MM.1S (cell line): ENCODE measurements at regions not wholly inside any gene's neighbourhood (a gene's known extent, or its start where the extent isn't known, plus 50 kb on each side); places are given as distances from the start of the nearest gene placed in this dataset.
A peak's percentile ranks its signal among the peaks of the same experiment; 100 is the strongest.

Experiments used
- DNase-seq: peaks from one replicate; pipeline ENCODE4 v3.0.0-alpha.2; 2015
- H2AFZ ChIP-seq: fragments of 300-600 bp; sonication (generic); 2 replicates; pipeline ENCODE4 v1.6.0; 2016; ENCODE audit warnings: antibody characterized with exemption, low read length
- H3F3A ChIP-seq: fragments of 300-600 bp; sonication (generic); 2 replicates; pipeline ENCODE4 v1.6.1; 2016; ENCODE audit warnings: mild to moderate bottlenecking, antibody characterized with exemption, low read length, moderate library complexity, mixed read lengths; ENCODE audit not compliant: insufficient read depth
- H3K27ac ChIP-seq: fragments of 300-600 bp; sonication (generic); 2 replicates; pipeline ENCODE4 v1.5.1; 2016; ENCODE audit warnings: mild to moderate bottlenecking, low read length
- H3K27me3 ChIP-seq: fragments of 300-600 bp; sonication (generic); replicated peaks from 2 replicates; pipeline ENCODE4 v1.6.0; 2016; ENCODE audit warnings: low read length; ENCODE audit not compliant: insufficient read depth
- H3K36me3 ChIP-seq: fragments of 300-600 bp; sonication (generic); replicated peaks from 2 replicates; pipeline ENCODE4 v1.6.1; 2016; ENCODE audit warnings: mild to moderate bottlenecking, low read length, mixed read lengths; ENCODE audit not compliant: insufficient read depth
- H3K4me1 ChIP-seq: fragments of 300-600 bp; sonication (generic); 2 replicates; pipeline ENCODE4 v1.6.1; 2016; ENCODE audit warnings: low read length, mixed read lengths
- H3K4me2 ChIP-seq: fragments of 300-600 bp; sonication (generic); 2 replicates; pipeline ENCODE4 v1.6.0; 2016; ENCODE audit warnings: low read depth, low read length
- H3K4me3 ChIP-seq: fragments of 300-600 bp; sonication (generic); 2 replicates; pipeline ENCODE4 v1.5.1; 2016; ENCODE audit warnings: low read length, mixed read lengths
- H3K79me2 ChIP-seq: fragments of 300-600 bp; sonication (generic); 2 replicates; pipeline ENCODE4 v1.6.1; 2016; ENCODE audit warnings: mixed run types, low read length, mixed read lengths
- H3K9ac ChIP-seq: fragments of 300-600 bp; sonication (generic); 2 replicates; pipeline ENCODE4 v1.6.1; 2016; ENCODE audit warnings: low read length, mixed read lengths
- H3K9me2 ChIP-seq: fragments of 300-600 bp; sonication (generic); replicated peaks from 2 replicates; pipeline ENCODE4 v1.6.1; 2016; ENCODE audit warnings: mild to moderate bottlenecking, low read length, mixed read lengths; ENCODE audit not compliant: insufficient read depth
- H3K9me3 ChIP-seq: fragments of 300-600 bp; sonication (generic); replicated peaks from 2 replicates; pipeline ENCODE4 v1.6.1; 2016; ENCODE audit warnings: mild to moderate bottlenecking, low read length, mixed read lengths; ENCODE audit not compliant: insufficient read depth
- H4K20me1 ChIP-seq: fragments of 300-600 bp; sonication (generic); 2 replicates; pipeline ENCODE4 v1.6.1; 2016; ENCODE audit warnings: mild to moderate bottlenecking, low read length, moderate library complexity, mixed read lengths; ENCODE audit not compliant: insufficient read depth
- CTCF ChIP-seq: fragments of 300-600 bp; sonication (generic); IDR thresholded peaks from 2 replicates; pipeline ENCODE4 v1.5.1; 2016; ENCODE audit warnings: antibody characterized with exemption, low read length, mixed read lengths
- EZH2 ChIP-seq: fragments of 300-600 bp; sonication (generic); optimal IDR thresholded peaks from 2 replicates; pipeline ENCODE3; 2017; ENCODE audit warnings: low read depth, mild to moderate bottlenecking, antibody characterized with exemption, low read length, mixed read lengths
- EZH2phosphoT487 ChIP-seq: fragments of 300-600 bp; sonication (generic); IDR thresholded peaks from 2 replicates; pipeline ENCODE4 v1.6.1; 2018; ENCODE audit warnings: antibody characterized with exemption, low read length

GRCh38 chr4:60194214-60194613 is 1005.9 kb upstream of the ADGRL3 start:
- H3K9me2 ChIP-seq = no peaks in the 10 kb centered on the region
- no peak overlapping the region for H3K27ac ChIP-seq
- no peaks in the 10 kb centered on the region for H3K79me2 ChIP-seq
- DNase-seq = no peak
- no peaks in the 10 kb centered on the region for H3K4me1 ChIP-seq
- no peak overlapping the region for H3K4me2 ChIP-seq
- H2AFZ ChIP-seq = no peak overlapping the region
- no peaks in the 10 kb centered on the region for H3K27me3 ChIP-seq
- H3K36me3 ChIP-seq = no peaks in the 10 kb centered on the region
- H3K9me3 ChIP-seq = no peaks in the 10 kb centered on the region
- H3F3A ChIP-seq = no peaks in the 10 kb centered on the region
- no peaks in the 10 kb centered on the region for H4K20me1 ChIP-seq
- no peak overlapping the region for H3K9ac ChIP-seq
- no peak for TF ChIP-seq EZH2
- no peak for TF ChIP-seq CTCF
- no peak for TF ChIP-seq EZH2phosphoT487
- no peak overlapping the region for H3K4me3 ChIP-seq

GRCh38 chr4:60195256-60195655 is 1004.9 kb upstream of the ADGRL3 start:
- Histone ChIP-seq H3K36me3 (no peaks in the 10 kb centered on the region), H2AFZ (no peak overlapping the region), H3K4me2 (no peak overlapping the region), H3K4me3 (no peak overlapping the region), H3K9me2 (no peaks in the 10 kb centered on the region), H3K9ac (no peak overlapping the region), H3K79me2 (no peaks in the 10 kb centered on the region), H4K20me1 (no peaks in the 10 kb centered on the region), H3K27me3 (no peaks in the 10 kb centered on the region), H3F3A (no peaks in the 10 kb centered on the region), H3K27ac (no peak overlapping the region), H3K4me1 (no peaks in the 10 kb centered on the region), H3K9me3 (no peaks in the 10 kb centered on the region)
- TF ChIP-seq EZH2 (no peak), CTCF (no peak), EZH2phosphoT487 (no peak)
- DNase-seq = no peak

GRCh38 chr4:60201052-60201673 is 999.0 kb upstream of the ADGRL3 start:
- no peak overlapping the region for H3K4me2 ChIP-seq
- H3K36me3 ChIP-seq = no peaks in the 10 kb centered on the region
- H3K4me1 ChIP-seq = no peaks in the 10 kb centered on the region
- H3F3A ChIP-seq = no peaks in the 10 kb centered on the region
- peak; percentile 66 for DNase-seq
- H3K9ac ChIP-seq = no peak overlapping the region
- H4K20me1 ChIP-seq = no peaks in the 10 kb centered on the region
- no peak overlapping the region for H3K4me3 ChIP-seq
- TF ChIP-seq EZH2phosphoT487 (no peak), CTCF (peak; percentile 93)
- no peaks in the 10 kb centered on the region for H3K9me2 ChIP-seq
- no peak overlapping the region for H2AFZ ChIP-seq
- H3K9me3 ChIP-seq = no peaks in the 10 kb centered on the region
- H3K27ac ChIP-seq = no peak overlapping the region
- H3K79me2 ChIP-seq = no peaks in the 10 kb centered on the region
- no peaks in the 10 kb centered on the region for H3K27me3 ChIP-seq
